HEK293 (cell line): ENCODE measurements at regions not wholly inside any gene's neighbourhood (a gene's known extent, or its start where the extent isn't known, plus 50 kb on each side); places are given as distances from the start of the nearest gene placed in this dataset.

Experiments
- CTCF ChIA-PET: fragments of 350-600 bp; formaldehyde crosslinking; extraction: SDS; loops from one replicate; lab custom pipeline; 2021; ENCODE audit warnings: antibody characterized with exemption; lab: Yijun Ruan, JAX
- POLR2A ChIA-PET: fragments of 300-600 bp; formaldehyde crosslinking; extraction: SDS; loops from one replicate; lab custom pipeline; 2020; ENCODE audit warnings: antibody characterized with exemption, inconsistent platforms; lab: Yijun Ruan, JAX
- H3K27ac ChIP-seq: fragments of 200-500 bp; sonication (Bioruptor generic); 2 replicates; pipeline ENCODE4 v1.5.1; 2014; ENCODE audit warnings: low read depth, low read length, control low read depth, inconsistent platforms; ENCODE audit errors: extremely low read depth
- H3K36me3 ChIP-seq, 2 experiments: fragments of 200-500 bp in 1 of 2; sonication (Bioruptor generic) in 1 of 2; 1 replicate in 1 of 2; 2 replicates in 1 of 2; pipeline ENCODE4 v1.5.1; 2014 to 2017; ENCODE audit warnings: inconsistent platforms in 2 of 2, low read length in 2 of 2; ENCODE audit not compliant: control insufficient read depth in 2 of 2, insufficient read depth in 1 of 2
- H3K4me1 ChIP-seq: fragments of 200-500 bp; sonication (Bioruptor generic); 2 replicates; pipeline ENCODE4 v1.5.1; 2014; ENCODE audit warnings: mild to moderate bottlenecking, low read length, inconsistent platforms; ENCODE audit not compliant: control insufficient read depth, insufficient read depth
- H3K4me3 ChIP-seq: 2 replicates; pipeline ENCODE4 v1.5.1; 2011; ENCODE audit warnings: low read depth, mild to moderate bottlenecking, control low read depth, low read length, moderate library complexity
- H3K9me3 ChIP-seq: fragments of 200-500 bp; sonication (Bioruptor generic); 2 replicates; pipeline ENCODE4 v1.5.1; 2014; ENCODE audit warnings: low read depth, low read length, inconsistent platforms; ENCODE audit not compliant: control insufficient read depth, insufficient read depth
- EGR2 ChIP-seq: fragments of 450-650 bp; formaldehyde crosslinking; IDR thresholded peaks from 2 replicates; pipeline ENCODE4 v1.5.1; 2016; ENCODE audit warnings: low read depth, missing biosample characterization, missing genetic modification characterization
- GLI4 ChIP-seq: fragments of 450-650 bp; formaldehyde crosslinking; IDR thresholded peaks from 2 replicates; pipeline ENCODE4 v1.5.1; 2016; ENCODE audit warnings: missing biosample characterization, missing genetic modification characterization
- KLF8 ChIP-seq: fragments of 450-650 bp; formaldehyde crosslinking; IDR thresholded peaks from 2 replicates; pipeline ENCODE4 v1.5.1; 2016; ENCODE audit warnings: missing biosample characterization, missing genetic modification characterization
- OSR2 ChIP-seq: fragments of 450-650 bp; formaldehyde crosslinking; IDR thresholded peaks from 2 replicates; pipeline ENCODE4 v1.5.1; 2016; ENCODE audit warnings: missing biosample characterization, missing genetic modification characterization
- SCRT1 ChIP-seq: fragments of 450-650 bp; formaldehyde crosslinking; IDR thresholded peaks from 2 replicates; pipeline ENCODE4 v1.5.1; 2016; ENCODE audit warnings: missing biosample characterization, missing genetic modification characterization, borderline replicate concordance
- ZBTB10 ChIP-seq: fragments of 450-650 bp; formaldehyde crosslinking; IDR thresholded peaks from 2 replicates; pipeline ENCODE4 v1.5.1; 2016; ENCODE audit warnings: missing biosample characterization, missing genetic modification characterization
- ZIC2 ChIP-seq: fragments of 450-650 bp; formaldehyde crosslinking; IDR thresholded peaks from 2 replicates; pipeline ENCODE4 v1.5.1; 2016; ENCODE audit warnings: missing biosample characterization, missing genetic modification characterization
- ZNF19 ChIP-seq: fragments of 450-650 bp; formaldehyde crosslinking; IDR thresholded peaks from 2 replicates; pipeline ENCODE4; 2016; ENCODE audit warnings: missing biosample characterization, missing genetic modification characterization, low read depth
- ZNF223 ChIP-seq: fragments of 450-650 bp; formaldehyde crosslinking; IDR thresholded peaks from 2 replicates; pipeline ENCODE4 v1.5.1; 2016; ENCODE audit warnings: missing biosample characterization, missing genetic modification characterization
- ZNF341 ChIP-seq: fragments of 450-650 bp; formaldehyde crosslinking; IDR thresholded peaks from 2 replicates; pipeline ENCODE4; 2016; ENCODE audit warnings: low read depth, missing biosample characterization, missing genetic modification characterization
- ZNF423 ChIP-seq: fragments of 450-650 bp; formaldehyde crosslinking; IDR thresholded peaks from 2 replicates; pipeline ENCODE4 v1.5.1; 2016; ENCODE audit warnings: missing biosample characterization, missing genetic modification characterization
- ZNF48 ChIP-seq: fragments of 450-650 bp; formaldehyde crosslinking; IDR thresholded peaks from 2 replicates; pipeline ENCODE4 v1.5.1; 2016; ENCODE audit warnings: missing biosample characterization, missing genetic modification characterization
- ZNF561 ChIP-seq: fragments of 450-650 bp; IDR thresholded peaks from 2 replicates; pipeline ENCODE4 v1.5.1; 2018; ENCODE audit warnings: missing biosample characterization, missing genetic modification characterization, borderline replicate concordance
- ZNF585B ChIP-seq: fragments of 450-650 bp; formaldehyde crosslinking; IDR thresholded peaks from 2 replicates; pipeline ENCODE4 v1.5.1; 2016; ENCODE audit warnings: missing biosample characterization, missing genetic modification characterization
- ZNF747 ChIP-seq: fragments of 450-650 bp; formaldehyde crosslinking; IDR thresholded peaks from 2 replicates; pipeline ENCODE4 v1.5.1; 2016; ENCODE audit warnings: missing biosample characterization, missing genetic modification characterization
- ZNF785 ChIP-seq: fragments of 450-650 bp; formaldehyde crosslinking; IDR thresholded peaks from 2 replicates; pipeline ENCODE4 v1.5.1; 2016; ENCODE audit warnings: missing biosample characterization, missing genetic modification characterization
- TF ChIP-seq, protein P1 (sequence below): fragments of 450-650 bp; formaldehyde crosslinking; IDR thresholded peaks from 2 replicates; pipeline ENCODE4 v1.5.1; 2016; ENCODE audit warnings: missing biosample characterization, missing genetic modification characterization
- TF ChIP-seq, protein P2 (sequence below): fragments of 450-650 bp; formaldehyde crosslinking; IDR thresholded peaks from 2 replicates; pipeline ENCODE4 v1.5.1; 2017; ENCODE audit warnings: missing biosample characterization, missing genetic modification characterization

DNA sequence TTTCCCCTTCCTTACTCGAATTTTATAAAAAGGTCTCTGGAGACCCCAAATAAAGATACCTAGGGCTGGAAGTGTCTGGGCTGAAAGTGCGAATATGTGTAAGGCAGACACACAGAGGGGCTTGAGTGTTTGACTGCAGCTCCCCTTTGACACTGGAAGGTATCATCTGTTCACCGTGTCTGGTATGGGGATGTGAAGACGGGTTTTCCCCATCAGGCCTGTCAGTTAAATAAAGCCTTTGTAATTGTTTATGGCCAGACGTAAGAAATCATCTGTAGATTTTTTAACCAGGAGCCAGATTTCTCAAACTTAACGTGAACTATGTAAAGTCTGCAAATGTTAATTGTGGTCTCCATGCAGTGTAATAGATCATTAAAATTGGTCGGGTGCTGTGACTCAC, 1173.4 kb downstream of the AMY1C start:
- CTCF ChIA-PET: no interaction called here
- no peak for TF ChIP-seq ZIC2 (tag by site-specific recombination)
- TF ChIP-seq ZNF747 (tag by site-specific recombination): no peak
- no peak for TF ChIP-seq ZNF561 (tag by site-specific recombination)
- TF ChIP-seq, all 188 proteins: peak for 0
- Histone ChIP-seq H3K27ac (no peak overlapping the region), H3K4me1 (no peaks in the 10 kb centered on the region), H3K36me3 (no peaks in the 10 kb centered on the region), H3K9me3 (no peaks in the 10 kb centered on the region), H3K4me3 (no peak overlapping the region)
- POLR2A ChIA-PET: no interaction called here

DNA sequence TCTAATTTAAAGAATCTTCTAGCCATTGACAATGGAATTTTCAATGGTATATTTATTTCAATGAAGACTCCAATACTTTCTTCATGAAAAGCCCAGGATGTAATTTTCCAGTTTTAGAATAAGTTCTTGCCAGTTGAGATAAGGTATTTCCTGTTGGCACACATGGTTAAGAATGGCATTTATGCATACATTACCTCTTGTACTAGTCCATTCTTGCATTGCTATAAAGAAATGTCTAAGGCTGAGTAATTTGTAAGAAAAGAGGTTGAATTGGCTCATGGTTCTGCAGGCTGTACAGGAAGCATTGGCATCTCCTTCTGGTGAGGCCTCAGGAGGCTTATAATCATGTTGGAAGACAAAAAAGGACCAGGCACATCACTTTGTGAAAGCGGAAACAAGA, 1179.6 kb downstream of the AMY1C start:
- CTCF ChIA-PET: no interaction called here
- no peaks in the 10 kb centered on the region for H3K36me3 ChIP-seq
- TF ChIP-seq, protein P1, sequence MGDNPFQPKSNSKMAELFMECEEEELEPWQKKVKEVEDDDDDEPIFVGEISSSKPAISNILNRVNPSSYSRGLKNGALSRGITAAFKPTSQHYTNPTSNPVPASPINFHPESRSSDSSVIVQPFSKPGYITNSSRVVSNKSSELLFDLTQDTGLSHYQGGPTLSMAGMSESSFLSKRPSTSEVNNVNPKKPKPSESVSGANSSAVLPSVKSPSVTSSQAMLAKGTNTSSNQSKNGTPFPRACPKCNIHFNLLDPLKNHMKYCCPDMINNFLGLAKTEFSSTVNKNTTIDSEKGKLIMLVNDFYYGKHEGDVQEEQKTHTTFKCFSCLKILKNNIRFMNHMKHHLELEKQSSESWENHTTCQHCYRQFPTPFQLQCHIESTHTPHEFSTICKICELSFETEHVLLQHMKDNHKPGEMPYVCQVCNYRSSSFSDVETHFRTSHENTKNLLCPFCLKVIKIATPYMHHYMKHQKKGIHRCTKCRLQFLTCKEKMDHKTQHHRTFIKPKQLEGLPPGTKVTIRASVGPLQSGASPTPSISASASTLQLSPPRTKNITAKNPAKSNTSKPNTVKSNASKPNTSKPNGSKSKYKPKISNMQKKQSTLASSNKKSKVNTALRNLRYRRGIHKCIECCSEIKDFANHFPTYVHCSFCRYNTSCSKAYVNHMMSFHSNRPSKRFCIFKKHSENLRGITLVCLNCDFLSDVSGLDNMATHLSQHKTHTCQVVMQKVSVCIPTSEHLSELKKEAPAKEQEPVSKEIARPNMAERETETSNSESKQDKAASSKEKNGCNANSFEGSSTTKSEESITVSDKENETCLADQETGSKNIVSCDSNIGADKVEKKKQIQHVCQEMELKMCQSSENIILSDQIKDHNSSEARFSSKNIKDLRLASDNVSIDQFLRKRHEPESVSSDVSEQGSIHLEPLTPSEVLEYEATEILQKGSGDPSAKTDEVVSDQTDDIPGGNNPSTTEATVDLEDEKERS: no peak
- TF ChIP-seq SCRT1: no peak
- no peak for TF ChIP-seq KLF8
- no peak for TF ChIP-seq ZNF423 (tag by site-specific recombination)
- no peak for TF ChIP-seq ZNF223 (tag by site-specific recombination)
- TF ChIP-seq ZNF48 (tag by site-specific recombination): no peak
- TF ChIP-seq ZNF19: no peak
- TF ChIP-seq ZIC2 (tag by site-specific recombination): no peak
- no peak for TF ChIP-seq ZBTB10
- no peak for TF ChIP-seq OSR2 (tag by site-specific recombination)
- TF ChIP-seq ZNF585B: no peak
- no peak for TF ChIP-seq ZNF785 (tag by site-specific recombination)
- TF ChIP-seq, protein P2, sequence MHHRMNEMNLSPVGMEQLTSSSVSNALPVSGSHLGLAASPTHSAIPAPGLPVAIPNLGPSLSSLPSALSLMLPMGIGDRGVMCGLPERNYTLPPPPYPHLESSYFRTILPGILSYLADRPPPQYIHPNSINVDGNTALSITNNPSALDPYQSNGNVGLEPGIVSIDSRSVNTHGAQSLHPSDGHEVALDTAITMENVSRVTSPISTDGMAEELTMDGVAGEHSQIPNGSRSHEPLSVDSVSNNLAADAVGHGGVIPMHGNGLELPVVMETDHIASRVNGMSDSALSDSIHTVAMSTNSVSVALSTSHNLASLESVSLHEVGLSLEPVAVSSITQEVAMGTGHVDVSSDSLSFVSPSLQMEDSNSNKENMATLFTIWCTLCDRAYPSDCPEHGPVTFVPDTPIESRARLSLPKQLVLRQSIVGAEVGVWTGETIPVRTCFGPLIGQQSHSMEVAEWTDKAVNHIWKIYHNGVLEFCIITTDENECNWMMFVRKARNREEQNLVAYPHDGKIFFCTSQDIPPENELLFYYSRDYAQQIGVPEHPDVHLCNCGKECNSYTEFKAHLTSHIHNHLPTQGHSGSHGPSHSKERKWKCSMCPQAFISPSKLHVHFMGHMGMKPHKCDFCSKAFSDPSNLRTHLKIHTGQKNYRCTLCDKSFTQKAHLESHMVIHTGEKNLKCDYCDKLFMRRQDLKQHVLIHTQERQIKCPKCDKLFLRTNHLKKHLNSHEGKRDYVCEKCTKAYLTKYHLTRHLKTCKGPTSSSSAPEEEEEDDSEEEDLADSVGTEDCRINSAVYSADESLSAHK: no peak
- TF ChIP-seq GLI4: no peak
- no peak for TF ChIP-seq ZNF341 (tag by site-specific recombination)
- TF ChIP-seq EGR2 (tag by site-specific recombination): no peak
- TF ChIP-seq, all 188 proteins: peak for 0
- Histone ChIP-seq H3K4me1 (no peaks in the 10 kb centered on the region), H3K9me3 (no peaks in the 10 kb centered on the region), H3K27ac (no peak overlapping the region), H3K4me3 (no peak overlapping the region)
- POLR2A ChIA-PET: no interaction called here
